Rectal smooth muscle tissue (tissue), 1 donor: ENCODE measurements at regions not wholly inside any gene's neighbourhood (a gene's known extent, or its start where the extent isn't known, plus 50 kb on each side); places are given as distances from the start of the nearest gene placed in this dataset.

ENCODE experiments used
- H3K27ac ChIP-seq: one replicate; pipeline ENCODE4 v1.7.0; 2013; ENCODE audit warnings: low read depth, low read length, inconsistent platforms
- H3K27me3 ChIP-seq: one replicate; pipeline ENCODE4 v1.7.0; 2013; ENCODE audit warnings: low read length; ENCODE audit not compliant: control insufficient read depth, insufficient read depth
- H3K36me3 ChIP-seq: one replicate; pipeline ENCODE4 v1.7.0; 2013; ENCODE audit warnings: low read length; ENCODE audit not compliant: control insufficient read depth, insufficient read depth
- H3K4me1 ChIP-seq: one replicate; pipeline ENCODE4 v1.7.0; 2013; ENCODE audit warnings: low read length; ENCODE audit not compliant: control insufficient read depth, insufficient read depth
- H3K4me3 ChIP-seq: one replicate; pipeline ENCODE4 v1.7.0; 2013; ENCODE audit warnings: low read length
- H3K9ac ChIP-seq: one replicate; pipeline ENCODE4 v1.7.0; 2013; ENCODE audit warnings: low read length

DNA sequence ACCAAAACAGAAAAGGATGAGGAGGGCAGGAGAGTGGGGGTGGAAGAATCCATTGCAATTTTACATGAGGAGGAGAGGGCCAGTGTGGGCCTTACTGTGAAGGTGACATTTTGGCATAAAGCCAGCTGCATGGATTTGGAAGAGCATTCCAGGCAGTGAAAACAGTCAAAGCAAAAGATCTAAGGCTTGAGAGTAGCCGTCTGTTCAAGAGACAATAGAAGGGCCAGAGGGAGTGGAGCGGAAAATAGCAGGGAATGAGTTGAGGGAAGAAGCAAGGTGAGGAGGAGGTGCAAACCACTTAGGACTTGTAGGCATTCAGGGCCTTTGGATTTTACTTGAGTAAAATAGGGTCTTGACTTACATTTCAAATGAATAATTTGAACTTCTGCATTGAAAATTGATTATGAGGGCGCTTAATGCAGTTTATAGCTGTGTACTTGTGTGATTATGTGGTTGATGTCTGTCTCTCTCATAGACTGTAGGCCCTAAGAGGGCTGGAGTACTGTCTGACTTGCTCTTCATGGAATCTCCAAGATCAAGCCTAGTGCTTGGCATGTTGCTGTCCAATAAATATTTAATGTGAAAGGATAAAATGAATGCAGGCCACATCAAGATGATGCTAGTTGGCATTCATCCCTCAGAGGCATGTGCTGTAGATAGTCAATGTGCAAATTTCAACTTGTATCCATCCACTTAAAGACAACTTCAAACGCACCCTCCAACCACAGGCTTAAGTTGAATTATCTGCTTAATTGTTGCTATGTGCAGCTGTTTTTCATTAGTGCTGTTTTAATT is 772.1 kb upstream of the RBFOX1 start:
- no peak overlapping the region for H3K4me3 ChIP-seq
- no peaks in the 10 kb centered on the region for H3K4me1 ChIP-seq
- no peaks in the 10 kb centered on the region for H3K27me3 ChIP-seq
- H3K36me3 ChIP-seq = no peaks in the 10 kb centered on the region
- no peak overlapping the region for H3K27ac ChIP-seq
- no peak overlapping the region for H3K9ac ChIP-seq

DNA sequence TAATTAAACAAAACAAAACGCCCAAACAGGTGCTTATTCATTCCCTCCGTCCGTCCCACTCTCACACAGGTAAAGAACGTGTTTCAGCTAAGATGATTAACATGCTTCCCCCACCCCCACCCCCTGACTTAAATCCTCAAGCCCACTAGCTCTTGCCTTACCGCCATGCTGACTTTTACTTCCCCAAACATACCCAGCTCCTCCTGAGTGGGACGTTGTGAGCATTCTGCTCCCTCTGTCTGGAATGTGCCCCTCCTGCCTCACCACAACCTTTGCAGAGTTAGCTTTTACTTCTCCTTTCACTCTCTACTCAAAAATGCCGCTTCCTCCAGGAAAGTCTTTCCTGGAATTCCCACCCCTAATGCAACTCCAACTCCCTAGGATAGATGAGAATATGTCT is 774.0 kb upstream of the RBFOX1 start:
- H3K9ac ChIP-seq = no peak overlapping the region
- no peaks in the 10 kb centered on the region for H3K4me1 ChIP-seq
- H3K27ac ChIP-seq = no peak overlapping the region
- no peaks in the 10 kb centered on the region for H3K36me3 ChIP-seq
- no peak overlapping the region for H3K4me3 ChIP-seq
- H3K27me3 ChIP-seq = no peaks in the 10 kb centered on the region

DNA sequence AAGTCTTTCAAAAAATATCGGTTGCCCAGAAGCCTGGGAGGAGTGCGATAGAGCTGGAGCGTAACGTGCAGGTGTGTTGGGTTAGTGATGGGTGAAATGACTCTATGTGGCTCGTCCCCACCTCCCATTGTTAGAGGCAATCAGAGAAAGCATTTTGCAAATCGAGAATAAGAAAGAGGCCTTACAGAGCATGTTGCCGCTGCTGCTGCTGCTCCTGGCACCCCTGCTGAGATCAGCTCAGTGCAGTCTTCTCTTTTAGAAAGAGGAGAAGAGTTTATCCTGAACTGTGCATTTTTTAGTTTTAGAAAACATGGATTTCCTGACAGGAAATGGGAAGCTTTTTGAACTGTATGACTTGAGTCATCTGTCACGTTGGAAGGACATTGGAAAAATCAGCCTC is 774.5 kb upstream of the RBFOX1 start:
- H3K27ac ChIP-seq = no peak overlapping the region
- no peaks in the 10 kb centered on the region for H3K27me3 ChIP-seq
- no peak overlapping the region for H3K4me3 ChIP-seq
- H3K9ac ChIP-seq = no peak overlapping the region
- H3K4me1 ChIP-seq = no peaks in the 10 kb centered on the region
- H3K36me3 ChIP-seq = no peaks in the 10 kb centered on the region

DNA sequence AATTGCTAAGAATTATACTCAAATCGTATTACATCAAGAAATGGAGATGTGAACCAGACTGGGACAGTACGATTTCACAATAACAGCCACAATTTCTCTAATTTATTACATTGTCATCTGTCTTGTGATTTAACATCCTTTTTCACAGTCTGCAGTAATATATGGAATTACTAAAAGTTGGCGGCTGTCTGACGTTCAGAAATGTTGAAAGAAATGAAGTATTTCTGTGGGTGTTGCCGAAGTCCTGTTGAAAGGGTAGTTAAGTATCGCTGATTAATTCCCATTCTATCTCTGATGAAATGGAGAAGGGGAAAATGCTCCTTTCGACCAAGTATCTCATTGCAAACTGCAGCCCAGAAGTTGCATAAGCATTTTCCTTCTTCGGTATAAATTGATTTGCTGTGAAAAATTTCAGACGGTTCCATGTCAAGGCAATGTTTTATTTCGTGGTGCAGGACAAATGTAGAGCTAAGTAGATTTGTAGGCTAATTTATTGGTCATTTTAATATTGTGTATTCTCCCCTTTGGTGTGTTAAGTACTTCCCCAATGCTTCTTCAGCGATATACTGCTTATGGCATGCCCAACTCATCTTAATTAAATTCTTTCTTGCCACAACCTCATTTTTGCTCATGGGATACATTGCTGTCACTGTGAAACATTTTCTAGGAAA is 775.2 kb upstream of the RBFOX1 start:
- H3K27ac ChIP-seq = no peak overlapping the region
- H3K27me3 ChIP-seq = no peaks in the 10 kb centered on the region
- H3K4me1 ChIP-seq = no peaks in the 10 kb centered on the region
- H3K4me3 ChIP-seq = no peak overlapping the region
- no peaks in the 10 kb centered on the region for H3K36me3 ChIP-seq
- no peak overlapping the region for H3K9ac ChIP-seq

DNA sequence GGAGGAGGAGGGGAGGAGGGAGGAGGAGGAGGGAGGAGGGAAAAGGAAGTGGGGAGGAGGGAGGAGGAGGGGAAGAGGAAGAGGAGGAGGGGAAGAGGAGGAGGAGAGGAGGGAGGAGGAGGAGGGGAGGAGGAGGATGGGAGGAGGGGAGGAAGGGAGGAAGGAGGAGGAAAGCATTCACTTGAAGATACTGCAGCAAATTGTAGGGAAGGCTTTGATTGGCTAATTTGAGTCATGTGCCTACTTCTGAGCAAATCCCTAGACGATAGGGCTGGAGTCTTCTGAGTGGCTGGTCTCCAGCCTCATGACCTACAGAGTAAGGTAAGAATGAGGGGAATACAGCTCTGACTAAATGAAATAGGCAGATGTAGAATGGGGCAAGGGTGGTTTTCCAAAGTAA is 783.2 kb upstream of the RBFOX1 start:
- H3K9ac ChIP-seq = no peak overlapping the region
- H3K4me1 ChIP-seq = no peaks in the 10 kb centered on the region
- H3K36me3 ChIP-seq = no peaks in the 10 kb centered on the region
- no peak overlapping the region for H3K4me3 ChIP-seq
- H3K27me3 ChIP-seq = no peaks in the 10 kb centered on the region
- no peak overlapping the region for H3K27ac ChIP-seq

DNA sequence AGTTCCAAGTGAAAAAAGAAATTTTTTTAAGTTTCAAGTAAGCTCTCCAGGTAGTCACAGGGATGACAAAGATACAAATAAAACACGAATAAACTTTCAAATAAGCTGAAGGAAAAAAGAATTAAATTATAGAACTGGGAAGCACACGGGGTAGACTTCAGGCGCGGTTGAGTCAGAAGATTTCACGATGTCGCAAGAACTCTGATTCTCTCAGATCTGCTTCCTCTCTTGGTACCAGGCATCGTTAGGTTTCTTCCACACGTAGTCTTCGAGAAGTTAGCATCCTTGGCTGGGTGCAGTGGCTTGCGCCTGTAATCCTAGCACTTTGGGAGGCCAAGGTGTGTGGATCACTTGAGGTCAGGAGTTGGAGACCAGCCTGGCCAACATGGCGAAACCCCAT is 784.1 kb upstream of the RBFOX1 start:
- H3K27ac ChIP-seq = no peak overlapping the region
- no peak overlapping the region for H3K9ac ChIP-seq
- H3K36me3 ChIP-seq = no peaks in the 10 kb centered on the region
- H3K4me3 ChIP-seq = no peak overlapping the region
- no peaks in the 10 kb centered on the region for H3K4me1 ChIP-seq
- no peaks in the 10 kb centered on the region for H3K27me3 ChIP-seq

DNA sequence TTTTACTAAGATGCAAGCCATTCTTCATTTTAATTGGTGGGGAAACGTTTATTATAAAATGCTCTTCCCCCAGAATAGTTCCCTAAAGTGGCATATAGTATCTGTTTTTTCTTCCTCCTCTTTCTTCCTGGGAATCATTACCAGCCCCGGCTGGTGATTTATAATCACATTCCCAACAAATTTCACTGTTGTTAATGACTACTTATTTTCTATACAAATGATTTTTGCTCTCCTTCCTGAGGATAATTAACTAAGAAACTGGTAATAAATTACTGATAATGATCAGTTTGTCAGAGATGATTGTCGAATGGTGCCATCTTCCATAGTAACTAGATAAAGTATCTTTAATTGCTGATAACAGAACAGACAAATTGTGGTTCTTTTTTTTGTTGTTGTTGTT is 785.5 kb upstream of the RBFOX1 start:
- Histone ChIP-seq H3K4me3 (no peak overlapping the region), H3K27me3 (no peaks in the 10 kb centered on the region), H3K4me1 (no peaks in the 10 kb centered on the region), H3K36me3 (no peaks in the 10 kb centered on the region), H3K9ac (no peak overlapping the region), H3K27ac (no peak overlapping the region)

DNA sequence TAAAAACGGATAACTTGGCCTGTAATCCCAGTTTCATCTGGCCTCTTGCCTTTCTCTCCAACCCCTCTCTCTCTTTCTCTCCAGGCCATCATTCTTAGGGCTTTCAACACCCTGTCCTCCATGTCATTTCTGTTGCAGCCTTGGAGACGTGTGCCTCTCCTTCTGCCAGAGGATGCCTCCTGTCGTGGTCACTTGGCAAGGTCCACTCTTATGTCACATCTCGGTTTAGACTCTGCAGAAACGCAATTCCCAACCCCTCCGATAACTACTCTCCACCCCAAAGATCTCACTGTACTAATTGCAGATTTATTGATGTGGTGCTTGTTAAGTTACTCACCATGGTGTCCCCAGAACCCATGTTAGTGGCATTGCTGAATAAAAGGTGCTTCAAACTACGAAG is 787.3 kb upstream of the RBFOX1 start:
- H3K4me1 ChIP-seq = no peaks in the 10 kb centered on the region
- H3K27me3 ChIP-seq = no peaks in the 10 kb centered on the region
- H3K36me3 ChIP-seq = no peaks in the 10 kb centered on the region
- H3K27ac ChIP-seq = no peak overlapping the region
- H3K4me3 ChIP-seq = no peak overlapping the region
- no peak overlapping the region for H3K9ac ChIP-seq

DNA sequence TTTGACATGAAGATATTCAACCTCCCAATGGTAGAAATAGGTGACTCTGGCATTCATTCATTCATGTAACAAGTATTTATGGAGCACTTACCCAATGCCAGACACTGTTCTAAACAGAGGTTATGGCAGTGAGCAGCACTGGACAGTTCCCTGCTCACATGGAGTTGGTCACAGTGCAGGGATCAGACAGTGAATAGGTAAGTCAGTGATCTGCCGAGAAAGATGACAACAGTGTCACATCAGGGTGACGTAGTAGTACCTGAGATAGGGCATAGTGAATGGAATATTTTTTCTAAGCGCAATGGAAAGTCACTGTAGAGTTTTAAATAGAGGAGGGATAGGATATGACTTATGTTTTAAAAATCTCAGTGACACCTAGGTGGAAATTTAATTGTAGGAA is 791.4 kb upstream of the RBFOX1 start:
- no peaks in the 10 kb centered on the region for H3K27me3 ChIP-seq
- no peak overlapping the region for H3K27ac ChIP-seq
- no peak overlapping the region for H3K9ac ChIP-seq
- no peaks in the 10 kb centered on the region for H3K36me3 ChIP-seq
- H3K4me1 ChIP-seq = no peaks in the 10 kb centered on the region
- no peak overlapping the region for H3K4me3 ChIP-seq

DNA sequence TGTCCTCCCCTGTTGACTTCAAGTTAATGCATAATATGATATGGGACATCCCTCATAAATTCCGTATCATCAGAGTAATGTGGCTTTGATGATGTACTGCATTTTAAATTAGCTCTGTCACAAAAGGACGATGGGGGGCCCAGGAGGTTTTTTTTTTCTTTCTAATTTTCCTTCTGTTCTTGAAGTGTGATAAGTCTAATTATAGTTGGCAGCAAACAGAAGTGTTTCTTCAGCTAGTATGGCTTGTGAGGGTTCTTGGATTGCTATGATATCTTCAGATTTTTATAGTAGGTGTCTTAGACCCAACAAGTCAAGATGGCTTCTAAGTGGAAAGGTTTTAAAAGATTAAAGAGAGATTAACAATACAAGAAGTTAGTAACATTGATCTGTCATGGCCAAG is 796.2 kb upstream of the RBFOX1 start:
- Histone ChIP-seq H3K36me3 (no peaks in the 10 kb centered on the region), H3K4me3 (no peak overlapping the region), H3K27ac (no peak overlapping the region), H3K4me1 (no peaks in the 10 kb centered on the region), H3K27me3 (no peaks in the 10 kb centered on the region), H3K9ac (no peak overlapping the region)

DNA sequence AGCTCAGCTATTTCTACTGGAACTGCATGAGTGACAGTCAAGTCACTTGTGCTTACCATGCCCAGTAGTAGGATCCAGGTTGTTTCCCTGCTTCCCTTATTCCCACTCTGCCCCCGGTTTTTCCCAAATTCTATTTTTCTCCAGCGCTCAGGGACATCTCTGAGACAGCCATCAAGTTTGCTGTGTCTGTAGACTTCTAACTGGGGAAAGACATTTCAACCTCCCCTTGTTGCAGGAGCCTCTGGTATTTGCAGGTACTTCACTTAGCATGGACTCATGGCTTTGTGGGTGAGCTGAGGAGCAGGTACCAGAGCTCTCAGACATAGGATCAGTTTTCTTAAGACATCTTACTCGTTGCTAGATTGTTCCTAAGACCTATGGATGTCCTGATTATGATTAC is 801.6 kb upstream of the RBFOX1 start:
- Histone ChIP-seq H3K4me1 (no peaks in the 10 kb centered on the region), H3K4me3 (no peak overlapping the region), H3K27ac (no peak overlapping the region), H3K27me3 (no peaks in the 10 kb centered on the region), H3K9ac (no peak overlapping the region), H3K36me3 (no peaks in the 10 kb centered on the region)

DNA sequence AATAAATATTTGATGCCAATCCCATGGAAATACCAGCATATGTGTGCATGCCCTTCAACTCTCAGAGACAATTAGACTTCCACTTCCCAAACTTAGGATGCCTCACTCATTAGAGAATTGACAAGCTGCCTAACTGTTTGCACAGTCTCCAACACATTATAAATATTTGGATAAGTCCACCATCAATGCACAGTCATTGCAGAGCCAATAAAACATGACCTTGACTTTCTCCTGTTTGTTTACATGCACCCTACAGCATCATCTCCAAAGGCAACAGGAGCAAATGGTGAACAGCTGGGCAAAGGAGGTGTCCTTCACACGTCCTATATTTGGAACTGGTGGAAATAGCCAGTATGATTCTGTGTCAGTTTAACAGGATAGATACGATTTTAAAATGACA is 804.4 kb upstream of the RBFOX1 start:
- no peak overlapping the region for H3K9ac ChIP-seq
- no peak overlapping the region for H3K4me3 ChIP-seq
- H3K27me3 ChIP-seq = no peaks in the 10 kb centered on the region
- H3K36me3 ChIP-seq = no peaks in the 10 kb centered on the region
- H3K4me1 ChIP-seq = no peaks in the 10 kb centered on the region
- no peak overlapping the region for H3K27ac ChIP-seq

DNA sequence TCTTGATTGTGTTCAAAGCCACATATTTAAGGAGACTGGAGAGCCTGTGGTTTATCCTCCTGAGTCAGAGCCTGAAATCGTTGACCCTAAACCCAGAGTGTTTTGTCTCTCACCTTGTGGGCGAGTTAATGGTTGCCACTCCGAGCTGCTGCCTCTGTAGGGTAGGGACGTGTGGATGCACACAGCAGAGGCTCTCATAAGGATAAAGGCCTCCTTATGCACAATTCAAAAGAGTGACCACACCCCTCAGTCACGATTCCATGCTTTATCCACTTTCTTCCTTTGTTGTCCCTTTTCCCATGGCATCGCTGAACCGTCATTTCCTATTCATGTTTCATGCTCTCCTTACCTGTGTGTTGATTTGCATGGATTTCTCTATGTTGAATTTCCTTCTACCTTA is 805.0 kb upstream of the RBFOX1 start:
- Histone ChIP-seq H3K4me1 (no peaks in the 10 kb centered on the region), H3K4me3 (no peak overlapping the region), H3K36me3 (no peaks in the 10 kb centered on the region), H3K27me3 (no peaks in the 10 kb centered on the region), H3K27ac (no peak overlapping the region), H3K9ac (no peak overlapping the region)
